B cell (primary cell): ENCODE measurements at regions not wholly inside any gene's neighbourhood (a gene's known extent, or its start where the extent isn't known, plus 50 kb on each side); places are given as distances from the start of the nearest gene placed in this dataset.

Source experiments
- ATAC-seq: fragments of 200-7000 bp; cut with Tn5 transposase; one replicate; pipeline ENCODE4 v1.10.0; 2021; ENCODE audit warnings: low read depth, mild to moderate bottlenecking, moderate number of reproducible peaks, moderate library complexity
- CTCF ChIA-PET: fragments of 350-600 bp; sonication (Branson Sonifier 250); formaldehyde crosslinking; loops from one replicate; lab custom pipeline; 2021; ENCODE audit warnings: antibody characterized with exemption, inconsistent platforms; lab: Charles Lee
- POLR2A ChIA-PET: fragments of 350-600 bp; sonication (Branson Sonifier 250); formaldehyde crosslinking; loops from one replicate; lab custom pipeline; 2021; ENCODE audit warnings: antibody characterized with exemption; lab: Charles Lee
- DNase-seq: peaks from one replicate; pipeline ENCODE4 v3.0.0; 2013
- H2AFZ ChIP-seq: 2 replicates; pipeline ENCODE4 v1.6.1; 2012; ENCODE audit warnings: mild to moderate bottlenecking, low read depth, low read length; ENCODE audit not compliant: insufficient read depth, poor library complexity, severe bottlenecking
- H3K27ac ChIP-seq, 2 donors: 1 replicate in 1 of 2; 2 replicates in 1 of 2; pipeline ENCODE4 v1.5.1; 2012 to 2013; ENCODE audit warnings: low read length in 2 of 2, mild to moderate bottlenecking in 2 of 2, moderate library complexity in 1 of 2
- H3K27me3 ChIP-seq, 4 experiments: fragments of 200-600 bp in 1 of 4; sonication (generic) in 1 of 4; replicated peaks in 1 of 4; 1 replicate in 2 of 4; 2 replicates in 2 of 4; pipeline versions ENCODE4 v1.6.1 to v1.7.0; 2013 to 2016; ENCODE audit warnings: low read length in 3 of 4, mild to moderate bottlenecking in 2 of 4, mixed read lengths in 1 of 4, moderate library complexity in 1 of 4; ENCODE audit not compliant: insufficient read depth in 4 of 4, control insufficient read depth in 3 of 4; ENCODE audit errors: control extremely low read depth in 1 of 4
- H3K36me3 ChIP-seq, 2 experiments: replicated peaks in 1 of 2; 1 replicate in 1 of 2; 2 replicates in 1 of 2; pipeline versions ENCODE4 v1.6.1 to v1.7.1; 2013; ENCODE audit warnings: low read length in 1 of 2; ENCODE audit not compliant: insufficient read depth in 2 of 2, control insufficient read depth in 1 of 2; ENCODE audit errors: control extremely low read depth in 1 of 2, extremely low read depth in 1 of 2
- H3K4me1 ChIP-seq, 2 donors: fragments of 200-600 bp in 1 of 2; sonication (generic) in 1 of 2; 1 replicate in 1 of 2; 2 replicates in 1 of 2; pipeline versions ENCODE4 v1.5.1 to v1.6.1; 2013 to 2017; ENCODE audit warnings: low read length in 2 of 2; ENCODE audit not compliant: control insufficient read depth in 2 of 2, insufficient read depth in 2 of 2
- H3K4me2 ChIP-seq: replicated peaks from 2 replicates; pipeline ENCODE3; 2012; ENCODE audit warnings: mild to moderate bottlenecking, low read depth, low read length; ENCODE audit not compliant: poor library complexity, severe bottlenecking
- H3K4me3 ChIP-seq, 5 experiments: fragments of 200-600 bp in 1 of 5; sonication (generic) in 1 of 5; 1 replicate in 3 of 5; 2 replicates in 2 of 5; pipeline versions ENCODE4 v1.5.1 to v1.7.0; 2011 to 2016; ENCODE audit warnings: low read length in 4 of 5, mild to moderate bottlenecking in 4 of 5, low read depth in 2 of 5, control low read depth in 1 of 5, moderate library complexity in 1 of 5; ENCODE audit not compliant: insufficient read depth in 1 of 5; ENCODE audit errors: control extremely low read depth in 1 of 5, extremely low read depth in 1 of 5
- H3K79me2 ChIP-seq: fragments of 200-600 bp; sonication (generic); one replicate; pipeline ENCODE4 v1.6.0; 2016; ENCODE audit warnings: low read length; ENCODE audit not compliant: control insufficient read depth, insufficient read depth
- H3K9ac ChIP-seq: fragments of 200-600 bp; sonication (generic); 2 replicates; pipeline ENCODE4 v1.6.1; 2017; ENCODE audit warnings: mild to moderate bottlenecking, low read length, moderate library complexity
- H3K9me3 ChIP-seq, 3 donors: one replicate each; pipeline versions ENCODE4 v1.6.1 to v1.7.1; 2013; ENCODE audit warnings: low read length in 2 of 3; ENCODE audit not compliant: control insufficient read depth in 2 of 3, insufficient read depth in 1 of 3; ENCODE audit errors: control extremely low read depth in 1 of 3
- H4K20me1 ChIP-seq: 2 replicates; pipeline ENCODE4 v1.6.0; 2012; ENCODE audit warnings: mild to moderate bottlenecking, low read length; ENCODE audit not compliant: insufficient read depth, control insufficient read depth, poor library complexity, severe bottlenecking
- H3K27ac Mint-ChIP-seq: one replicate; pipeline ENCODE4 v1.8.0; 2021; ENCODE audit warnings: mixed read lengths
- H3K27me3 Mint-ChIP-seq: one replicate; pipeline ENCODE4 v1.8.0; 2021; ENCODE audit warnings: mixed read lengths
- H3K4me1 Mint-ChIP-seq: one replicate; pipeline ENCODE4 v1.8.0; 2021; ENCODE audit warnings: mixed read lengths
- H3K4me3 Mint-ChIP-seq: one replicate; pipeline ENCODE4 v1.8.0; 2021; ENCODE audit warnings: mixed read lengths
- H3K9me3 Mint-ChIP-seq: one replicate; pipeline ENCODE4 v1.8.0; 2022; ENCODE audit warnings: mixed read lengths; ENCODE audit not compliant: insufficient read depth
- CTCF ChIP-seq: fragments of 200-600 bp; IDR thresholded peaks from one replicate; pipeline ENCODE4 v1.8.0; 2022; ENCODE audit warnings: antibody characterized with exemption, mild to moderate bottlenecking
- EZH2 ChIP-seq: IDR thresholded peaks from 2 replicates; pipeline ENCODE4 v1.6.1; 2012; ENCODE audit warnings: borderline replicate concordance, low read depth, mild to moderate bottlenecking, moderate library complexity, low read length; ENCODE audit not compliant: insufficient read depth, poor library complexity, severe bottlenecking
- WGBS: methylation state at CpG from one replicate; pipeline ENCODE4 v1.1.5; 2013; ENCODE audit warnings: missing lambda C conversion rate; ENCODE audit not compliant: insufficient coverage; 5-methylcytosine and 5-hydroxymethylcytosine counted together
- intact Hi-C: fragments of 100-400 bp; cut with micrococcal nuclease; formaldehyde crosslinking; loops from one replicate; pipeline ENCODE4 v1.10.0; 2022

- TF ChIP-seq EZH2 (no peak), CTCF (no peak)
- no peak for ATAC-seq
Observed at GRCh38 chr1:83790446-83790845, 208.5 kb downstream of the TTLL7 start.

GRCh38 chr1:83787246-83787998 lies 211.5 kb downstream of the TTLL7 start:
- H3K4me3 Mint-ChIP-seq = no peak overlapping the region
- intact Hi-C loops = no loop called here
- H3K4me2 ChIP-seq = no peak overlapping the region

More at GRCh38 chr1:83790446-83790845, 208.5 kb downstream of the TTLL7 start:
- no peak for DNase-seq
- H3K4me1 ChIP-seq = no peaks in the 10 kb centered on the region
- Mint-ChIP-seq H3K27ac (no peak overlapping the region), H3K9me3 (no peaks in the 10 kb centered on the region), H3K4me1 (no peaks in the 10 kb centered on the region), H3K27me3 (no peaks in the 10 kb centered on the region), H3K4me3 (no peak overlapping the region)
- peaks cover 0 to 1% (median 0%) of the 10 kb centered on the region in 3 donors for H3K9me3 ChIP-seq
- H3K27ac ChIP-seq = no peak overlapping the region
- ChIA-PET POLR2A (no interaction called here), CTCF (no interaction called here)
- intact Hi-C loops = no loop called here
- H3K4me3 ChIP-seq = no peak overlapping the region
- H4K20me1 ChIP-seq = no peaks in the 10 kb centered on the region
- H2AFZ ChIP-seq = no peak overlapping the region
- WGBS = no CpG with 5 or more reads among the region's 3 CpGs
- no peaks in the 10 kb centered on the region for H3K79me2 ChIP-seq
- H3K4me2 ChIP-seq = no peak overlapping the region
- no peaks in the 10 kb centered on the region for H3K36me3 ChIP-seq
- H3K9ac ChIP-seq = no peak overlapping the region
- H3K27me3 ChIP-seq = no peaks in the 10 kb centered on the region

More at GRCh38 chr1:83787246-83787998, 211.5 kb downstream of the TTLL7 start:
- no peak overlapping the region for H2AFZ ChIP-seq
- no CpG with 5 or more reads among the region's 3 CpGs for WGBS
- H3K27me3 ChIP-seq = no peaks in the 10 kb centered on the region
- no peaks in the 10 kb centered on the region for H3K79me2 ChIP-seq
- H3K9me3 ChIP-seq = peaks cover 0 to 2% (median 2%) of the 10 kb centered on the region in 3 donors
- H3K4me1 ChIP-seq = no peaks in the 10 kb centered on the region
- H4K20me1 ChIP-seq = no peaks in the 10 kb centered on the region
- ChIA-PET CTCF (no interaction called here), POLR2A (no interaction called here)
- no peak for TF ChIP-seq EZH2
- TF ChIP-seq CTCF = no peak
- no peaks in the 10 kb centered on the region for H3K4me1 Mint-ChIP-seq
- H3K4me3 ChIP-seq = no peak overlapping the region
- H3K27ac Mint-ChIP-seq = no peak overlapping the region
- no peak for ATAC-seq
- H3K27ac ChIP-seq = no peak overlapping the region
- H3K27me3 Mint-ChIP-seq = no peaks in the 10 kb centered on the region
- no peak overlapping the region for H3K9ac ChIP-seq
- H3K36me3 ChIP-seq = no peaks in the 10 kb centered on the region
- peaks cover 2% of the 10 kb centered on the region for H3K9me3 Mint-ChIP-seq
- no peak for DNase-seq
